Effector memory CD8-positive, alpha-beta T cell (primary cell): ENCODE measurements at regions not wholly inside any gene's neighbourhood (a gene's known extent, or its start where the extent isn't known, plus 50 kb on each side); places are given as distances from the start of the nearest gene placed in this dataset.
"Not testable (repeated sequence)": the region's sequence is repeated elsewhere in the genome, so short reads cannot be mapped to it uniquely, and the experiment has no call there.

ENCODE experiments used
- ATAC-seq: fragments of 150-1000 bp; cut with Tn5 transposase; replicated peaks from 2 replicates; pipeline ENCODE4 v1.10.0; 2021; ENCODE audit warnings: mild to moderate bottlenecking, moderate library complexity
- DNase-seq, 3 experiments: peaks; one replicate each; pipeline ENCODE4 v3.0.0; 2021
- H3K27ac Mint-ChIP-seq, 2 donors: one replicate each; pipeline ENCODE4 v1.8.0; 2022; ENCODE audit warnings: mild to moderate bottlenecking in 2 of 2, mixed read lengths in 2 of 2, moderate library complexity in 2 of 2
- H3K27me3 Mint-ChIP-seq, 2 donors: one replicate each; pipeline ENCODE4 v1.8.0; 2022; ENCODE audit warnings: mixed read lengths in 2 of 2
- H3K36me3 Mint-ChIP-seq: one replicate; pipeline ENCODE4 v1.8.0; 2022; ENCODE audit warnings: mild to moderate bottlenecking, moderate library complexity, mixed read lengths; ENCODE audit not compliant: insufficient read depth
- H3K4me1 Mint-ChIP-seq, 2 donors: one replicate each; pipeline ENCODE4 v1.8.0; 2022; ENCODE audit warnings: low read depth in 2 of 2, mixed read lengths in 2 of 2
- H3K4me3 Mint-ChIP-seq, 2 donors: one replicate each; pipeline ENCODE4 v1.8.0; 2022; ENCODE audit warnings: mild to moderate bottlenecking in 2 of 2, mixed read lengths in 2 of 2, moderate library complexity in 2 of 2
- H3K9me3 Mint-ChIP-seq, 2 donors: one replicate each; pipeline ENCODE4 v1.8.0; 2022; ENCODE audit warnings: mixed read lengths in 2 of 2

GRCh38 chr5:113748403-113748802 is 234.9 kb downstream of the YTHDC2 start:
- DNase-seq = no peak
- H3K27me3 Mint-ChIP-seq = peaks cover 0 to 4% of the 10 kb centered on the region in 2 donors
- ATAC-seq = no peak
- H3K36me3 Mint-ChIP-seq = no peaks in the 10 kb centered on the region
- no peak overlapping the region for H3K27ac Mint-ChIP-seq
- no peaks in the 10 kb centered on the region for H3K4me1 Mint-ChIP-seq
- H3K9me3 Mint-ChIP-seq = peaks cover 0 to 6% of the 10 kb centered on the region in 2 donors
- H3K4me3 Mint-ChIP-seq = no peak overlapping the region

DNA sequence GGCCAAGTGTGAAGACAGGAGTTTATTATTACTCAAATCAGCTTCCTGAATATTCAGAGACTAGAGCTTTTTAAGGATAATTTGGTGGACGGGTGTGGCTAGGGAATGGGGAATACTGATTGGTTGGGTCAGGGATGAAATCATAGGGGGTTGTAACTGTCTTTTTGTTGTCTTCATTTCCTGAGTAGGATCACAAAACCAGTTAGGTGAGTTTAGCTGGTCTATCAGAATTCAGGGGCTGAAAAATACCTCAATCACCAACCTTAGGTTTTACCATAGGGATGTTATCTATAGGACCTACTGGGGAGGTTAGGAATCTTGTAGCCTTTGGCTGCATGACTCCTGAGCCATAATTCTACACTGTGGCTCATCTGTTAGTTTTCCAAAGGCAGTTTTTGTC is 235.8 kb downstream of the YTHDC2 start:
- no peaks in the 10 kb centered on the region for H3K36me3 Mint-ChIP-seq
- no peaks in the 10 kb centered on the region for H3K4me1 Mint-ChIP-seq
- H3K9me3 Mint-ChIP-seq = peaks cover 0 to 3% of the 10 kb centered on the region in 2 donors
- DNase-seq (no peak), ATAC-seq (no peak)
- no peaks in the 10 kb centered on the region for H3K27me3 Mint-ChIP-seq
- H3K4me3 Mint-ChIP-seq = no peak overlapping the region
- no peak overlapping the region for H3K27ac Mint-ChIP-seq

- H3K4me3 Mint-ChIP-seq, ATAC-seq, H3K27ac Mint-ChIP-seq, H3K36me3 Mint-ChIP-seq, DNase-seq, H3K9me3 Mint-ChIP-seq, H3K4me1 Mint-ChIP-seq: not testable (repeated sequence)
- H3K27me3 Mint-ChIP-seq = peaks cover 5 to 19% of the 10 kb centered on the region in 2 donors
Measured at GRCh38 chr5:113753182-113753581, 239.7 kb downstream of the YTHDC2 start.

GRCh38 chr5:113755516-113755915 is 242.0 kb downstream of the YTHDC2 start:
- ATAC-seq = no peak
- Mint-ChIP-seq H3K4me1 (no peaks in the 10 kb centered on the region), H3K36me3 (peaks cover 4% of the 10 kb centered on the region), H3K27me3 (peaks cover 5 to 19% of the 10 kb centered on the region in 2 donors), H3K9me3 (peaks cover 0 to 4% of the 10 kb centered on the region in 2 donors), H3K4me3 (no peak overlapping the region), H3K27ac (no peak overlapping the region)
- DNase-seq = no peak

GRCh38 chr5:113757508-113757907 is 244.0 kb downstream of the YTHDC2 start:
- H3K27ac Mint-ChIP-seq = no peak overlapping the region
- ATAC-seq (no peak), DNase-seq (no peak)
- H3K36me3 Mint-ChIP-seq = peaks cover 4% of the 10 kb centered on the region
- H3K9me3 Mint-ChIP-seq = peaks cover 0 to 4% of the 10 kb centered on the region in 2 donors
- no peaks in the 10 kb centered on the region for H3K4me1 Mint-ChIP-seq
- H3K27me3 Mint-ChIP-seq = peaks cover 5 to 19% of the 10 kb centered on the region in 2 donors
- no peak overlapping the region for H3K4me3 Mint-ChIP-seq

DNA sequence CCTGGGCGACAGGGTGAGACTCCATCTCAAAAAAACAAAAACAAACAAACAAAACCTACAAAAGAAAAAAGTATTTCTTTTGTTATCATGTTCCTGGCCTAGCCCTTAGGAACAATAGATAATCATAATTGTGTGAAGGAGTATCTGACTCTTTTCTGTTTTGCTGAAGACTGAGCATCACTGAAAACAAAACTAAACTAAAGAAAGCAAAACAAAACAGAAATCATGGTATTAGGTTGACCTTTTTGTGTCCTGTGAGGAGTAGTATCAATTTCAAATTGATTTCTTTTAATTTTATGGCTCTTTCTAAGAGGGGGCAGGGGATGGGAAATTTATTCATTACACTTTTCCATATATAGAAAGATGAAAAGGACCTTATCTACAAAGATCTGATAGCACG is 246.0 kb downstream of the YTHDC2 start:
- Mint-ChIP-seq H3K27me3 (peaks cover 5 to 19% of the 10 kb centered on the region in 2 donors), H3K4me3 (no peak overlapping the region), H3K4me1 (no peaks in the 10 kb centered on the region), H3K36me3 (peaks cover 4% of the 10 kb centered on the region), H3K9me3 (peaks cover 0 to 4% of the 10 kb centered on the region in 2 donors), H3K27ac (no peak overlapping the region)
- DNase-seq (no peak), ATAC-seq (no peak)

GRCh38 chr5:113760486-113760885 is 247.0 kb downstream of the YTHDC2 start:
- H3K4me3 Mint-ChIP-seq = no peak overlapping the region
- H3K4me1 Mint-ChIP-seq = no peaks in the 10 kb centered on the region
- peaks cover 5 to 13% of the 10 kb centered on the region in 2 donors for H3K27me3 Mint-ChIP-seq
- DNase-seq (no peak), ATAC-seq (no peak)
- no peak overlapping the region for H3K27ac Mint-ChIP-seq
- H3K36me3 Mint-ChIP-seq = peaks cover 4% of the 10 kb centered on the region
- H3K9me3 Mint-ChIP-seq = peaks cover 5 to 6% of the 10 kb centered on the region in 2 donors

DNA sequence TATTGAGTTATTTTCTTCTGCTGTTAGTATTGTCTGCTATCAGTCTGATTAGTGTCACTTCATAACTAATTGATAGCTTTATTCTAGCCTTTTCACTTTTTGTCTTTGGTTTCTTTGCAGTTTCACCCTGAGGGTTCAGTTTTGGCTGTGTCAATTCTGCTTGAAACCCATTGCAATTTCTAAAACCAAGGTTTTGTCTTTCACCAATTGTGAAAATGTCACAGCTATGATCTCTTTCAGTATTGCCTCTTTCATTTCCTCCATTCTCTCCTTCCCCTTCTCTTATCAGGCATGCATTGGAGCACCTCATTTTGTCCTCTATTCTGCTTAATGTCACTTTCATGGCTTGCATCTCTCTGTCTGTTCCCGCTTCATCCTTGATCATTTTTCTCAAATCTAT is 248.1 kb downstream of the YTHDC2 start:
- no peaks in the 10 kb centered on the region for H3K4me1 Mint-ChIP-seq
- ATAC-seq = no peak
- no peak for DNase-seq
- peaks cover 5 to 10% of the 10 kb centered on the region in 2 donors for H3K27me3 Mint-ChIP-seq
- H3K27ac Mint-ChIP-seq = no peak overlapping the region
- no peak overlapping the region for H3K4me3 Mint-ChIP-seq
- peaks cover 6 to 9% of the 10 kb centered on the region in 2 donors for H3K9me3 Mint-ChIP-seq
- peaks cover 4% of the 10 kb centered on the region for H3K36me3 Mint-ChIP-seq

DNA sequence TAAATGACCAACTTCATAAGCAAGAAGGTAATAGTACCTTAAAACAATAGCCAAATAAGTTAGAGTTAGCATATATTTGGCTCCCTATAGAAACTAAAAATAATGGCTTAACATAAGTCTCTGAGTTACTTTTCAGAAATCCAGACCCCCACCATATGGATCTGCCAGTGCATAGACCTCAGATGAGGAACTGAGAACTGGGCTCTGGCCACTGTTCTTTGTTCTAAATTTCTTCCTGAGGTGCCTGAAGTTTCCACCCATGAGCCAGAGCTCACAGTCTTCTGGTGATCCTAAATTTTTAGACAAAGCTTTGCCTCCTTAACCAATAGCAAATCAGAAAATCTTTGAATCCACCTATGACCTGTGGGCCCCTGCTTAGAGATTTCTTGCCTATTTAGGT is 250.9 kb downstream of the YTHDC2 start:
- Mint-ChIP-seq H3K4me1 (no peaks in the 10 kb centered on the region), H3K36me3 (peaks cover under 1% of the 10 kb centered on the region), H3K27ac (no peak overlapping the region), H3K27me3 (no peaks in the 10 kb centered on the region), H3K4me3 (no peak overlapping the region), H3K9me3 (peaks cover 11 to 15% of the 10 kb centered on the region in 2 donors)
- no peak for ATAC-seq
- no peak for DNase-seq

- H3K4me3 Mint-ChIP-seq, H3K4me1 Mint-ChIP-seq, ATAC-seq, H3K27me3 Mint-ChIP-seq, DNase-seq, H3K27ac Mint-ChIP-seq, H3K36me3 Mint-ChIP-seq: not testable (repeated sequence)
- peaks cover 12 to 15% of the 10 kb centered on the region in 2 donors for H3K9me3 Mint-ChIP-seq
Measured at GRCh38 chr5:113766827-113767226, 253.3 kb downstream of the YTHDC2 start.

- ATAC-seq (no peak), DNase-seq (no peak)
- no peaks in the 10 kb centered on the region for H3K27me3 Mint-ChIP-seq
- no peak overlapping the region for H3K27ac Mint-ChIP-seq
- H3K36me3 Mint-ChIP-seq = no peaks in the 10 kb centered on the region
- H3K9me3 Mint-ChIP-seq = peaks cover 8 to 9% of the 10 kb centered on the region in 2 donors
- no peaks in the 10 kb centered on the region for H3K4me1 Mint-ChIP-seq
- H3K4me3 Mint-ChIP-seq = no peak overlapping the region
Measured at GRCh38 chr5:113770648-113771047, 257.2 kb downstream of the YTHDC2 start.

GRCh38 chr5:113771483-113771882 is 258.0 kb downstream of the YTHDC2 start:
- no peak for DNase-seq
- ATAC-seq = no peak
- no peak overlapping the region for H3K27ac Mint-ChIP-seq
- H3K9me3 Mint-ChIP-seq = peaks cover 7 to 9% of the 10 kb centered on the region in 2 donors
- H3K36me3 Mint-ChIP-seq = no peaks in the 10 kb centered on the region
- peaks cover 0 to 3% of the 10 kb centered on the region in 2 donors for H3K27me3 Mint-ChIP-seq
- peaks cover 0 to under 1% of the 10 kb centered on the region in 2 donors for H3K4me1 Mint-ChIP-seq
- H3K4me3 Mint-ChIP-seq = no peak overlapping the region

GRCh38 chr5:113776168-113776567 is 262.7 kb downstream of the YTHDC2 start:
- ATAC-seq = no peak
- H3K4me1 Mint-ChIP-seq = peaks cover 0 to 4% of the 10 kb centered on the region in 2 donors

GRCh38 chr5:113776832-113777525 is 263.5 kb downstream of the YTHDC2 start:
- Mint-ChIP-seq H3K36me3 (no peaks in the 10 kb centered on the region), H3K4me1 (peaks cover 0 to 4% of the 10 kb centered on the region in 2 donors), H3K27me3 (peaks cover 0 to 9% of the 10 kb centered on the region in 2 donors), H3K4me3 (no peak overlapping the region), H3K9me3 (no peaks in the 10 kb centered on the region), H3K27ac (no peak overlapping the region)
- no peak for ATAC-seq
- DNase-seq = no peak

More at GRCh38 chr5:113776168-113776567, 262.7 kb downstream of the YTHDC2 start:
- no peak overlapping the region for H3K27ac Mint-ChIP-seq
- no peak for DNase-seq
- H3K4me3 Mint-ChIP-seq = no peak overlapping the region
- peaks cover 0 to 9% of the 10 kb centered on the region in 2 donors for H3K27me3 Mint-ChIP-seq
- H3K36me3 Mint-ChIP-seq = no peaks in the 10 kb centered on the region
- H3K9me3 Mint-ChIP-seq = peaks cover 0 to 1% of the 10 kb centered on the region in 2 donors
